GM21576 (cell line): ENCODE measurements at regions not wholly inside any gene's neighbourhood (a gene's known extent, or its start where the extent isn't known, plus 50 kb on each side); places are given as distances from the start of the nearest gene placed in this dataset.
A peak's percentile ranks its signal among the peaks of the same experiment; 100 is the strongest.

ENCODE experiments used
- ATAC-seq: cut with Tn5 transposase; IDR thresholded peaks from one replicate; pipeline ENCODE4 v1.9.1; 2021; ENCODE audit warnings: mild to moderate bottlenecking, moderate library complexity; ENCODE audit not compliant: unreplicated experiment

- ATAC-seq, result no peak
Observed at GRCh38 chrX:39311646-39312045, 510.4 kb downstream of the MID1IP1 start.

GRCh38 chrX:39313146-39313545, 511.9 kb downstream of the MID1IP1 start:
- ATAC-seq, result no peak

- no peak for ATAC-seq
Observed at GRCh38 chrX:39318506-39319343, 517.5 kb downstream of the MID1IP1 start.

GRCh38 chrX:39320165-39320564, 518.9 kb downstream of the MID1IP1 start:
- ATAC-seq, result no peak

GRCh38 chrX:39322496-39322895, 521.2 kb downstream of the MID1IP1 start:
- no peak for ATAC-seq

GRCh38 chrX:39324233-39324930, 523.1 kb downstream of the MID1IP1 start:
- no peak for ATAC-seq

GRCh38 chrX:39327255-39327654, 526.0 kb downstream of the MID1IP1 start:
- ATAC-seq, result no peak

GRCh38 chrX:39327705-39328104, 526.4 kb downstream of the MID1IP1 start:
- ATAC-seq, result no peak

GRCh38 chrX:39328661-39329060, 527.4 kb downstream of the MID1IP1 start:
- no peak for ATAC-seq

GRCh38 chrX:39331082-39331704, 529.9 kb downstream of the MID1IP1 start:
- no peak for ATAC-seq

- ATAC-seq, result no peak
Observed at GRCh38 chrX:39333451-39333850, 532.2 kb downstream of the MID1IP1 start.

- ATAC-seq, result no peak
Observed at GRCh38 chrX:39335513-39336235, 534.4 kb downstream of the MID1IP1 start.

- peak; percentile 89 for ATAC-seq
Observed at GRCh38 chrX:39336671-39337311, 535.5 kb downstream of the MID1IP1 start.

- ATAC-seq, result no peak
Observed at GRCh38 chrX:39337451-39337850, 536.2 kb downstream of the MID1IP1 start.

- no peak for ATAC-seq
Observed at GRCh38 chrX:39338583-39338982, 537.3 kb downstream of the MID1IP1 start.

GRCh38 chrX:39356119-39356807, 555.0 kb downstream of the MID1IP1 start:
- ATAC-seq, result no peak

GRCh38 chrX:39360101-39360500, 558.8 kb downstream of the MID1IP1 start:
- no peak for ATAC-seq

GRCh38 chrX:39361736-39362135, 560.5 kb downstream of the MID1IP1 start:
- no peak for ATAC-seq

GRCh38 chrX:39367416-39367815, 566.2 kb downstream of the MID1IP1 start:
- ATAC-seq, result no peak

GRCh38 chrX:39372115-39372514, 570.9 kb downstream of the MID1IP1 start:
- no peak for ATAC-seq
